ENCODE measurements at regions not wholly inside any gene's neighbourhood (a gene's known extent, or its start where the extent isn't known, plus 50 kb on each side); places are given as distances from the start of the nearest gene placed in this dataset.
"Not testable (repeated sequence)": the region's sequence is repeated elsewhere in the genome, so short reads cannot be mapped to it uniquely, and the experiment has no call there.

DNA sequence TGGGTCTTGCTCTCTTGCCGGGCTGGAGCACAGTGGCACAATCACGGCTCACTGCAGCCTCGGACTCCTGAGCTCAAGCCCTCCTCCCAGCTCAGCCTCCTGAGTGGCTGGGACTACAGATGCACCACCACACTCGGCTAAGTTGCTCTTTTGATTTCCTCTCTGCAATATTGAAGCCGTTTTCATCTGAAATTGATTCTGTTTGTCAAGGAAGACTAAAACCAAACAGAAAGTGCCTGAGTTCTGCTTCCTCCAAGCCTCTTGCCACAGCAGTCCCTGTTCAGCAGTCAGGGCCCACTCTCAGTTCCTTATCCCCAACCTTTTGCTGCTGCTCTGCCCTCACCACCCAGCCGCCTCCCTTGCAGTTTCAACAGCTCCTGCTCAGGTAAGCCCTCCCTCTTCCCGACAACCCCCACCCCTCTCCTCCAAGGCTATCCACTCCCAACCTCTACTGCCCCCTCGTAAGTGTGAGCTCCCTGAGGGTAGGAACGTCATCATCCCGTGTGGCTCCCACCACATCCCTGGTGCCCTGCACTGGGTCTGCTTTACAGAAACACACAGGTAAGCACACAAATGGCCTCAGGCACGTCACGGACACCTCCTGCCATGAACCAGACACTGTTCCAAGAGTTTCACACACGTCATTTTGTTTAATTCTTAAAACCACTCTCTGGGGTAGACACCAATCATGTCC lies 70.7 kb upstream of the TAB2 start (continued):
- TF ChIP-seq EZH2 (IDR thresholded peaks at IDR 0.05; ENCODE audit: low read depth, unreplicated experiment) (no peak), CREB1 (CRISPR knock-in tag; IDR thresholded peaks at IDR 0.05; ENCODE audit: low read depth) (no peak), NANOG (IDR thresholded peaks at IDR 0.05; ENCODE audit: borderline replicate concordance) (no peak)
- TF ChIP-seq, protein P1, sequence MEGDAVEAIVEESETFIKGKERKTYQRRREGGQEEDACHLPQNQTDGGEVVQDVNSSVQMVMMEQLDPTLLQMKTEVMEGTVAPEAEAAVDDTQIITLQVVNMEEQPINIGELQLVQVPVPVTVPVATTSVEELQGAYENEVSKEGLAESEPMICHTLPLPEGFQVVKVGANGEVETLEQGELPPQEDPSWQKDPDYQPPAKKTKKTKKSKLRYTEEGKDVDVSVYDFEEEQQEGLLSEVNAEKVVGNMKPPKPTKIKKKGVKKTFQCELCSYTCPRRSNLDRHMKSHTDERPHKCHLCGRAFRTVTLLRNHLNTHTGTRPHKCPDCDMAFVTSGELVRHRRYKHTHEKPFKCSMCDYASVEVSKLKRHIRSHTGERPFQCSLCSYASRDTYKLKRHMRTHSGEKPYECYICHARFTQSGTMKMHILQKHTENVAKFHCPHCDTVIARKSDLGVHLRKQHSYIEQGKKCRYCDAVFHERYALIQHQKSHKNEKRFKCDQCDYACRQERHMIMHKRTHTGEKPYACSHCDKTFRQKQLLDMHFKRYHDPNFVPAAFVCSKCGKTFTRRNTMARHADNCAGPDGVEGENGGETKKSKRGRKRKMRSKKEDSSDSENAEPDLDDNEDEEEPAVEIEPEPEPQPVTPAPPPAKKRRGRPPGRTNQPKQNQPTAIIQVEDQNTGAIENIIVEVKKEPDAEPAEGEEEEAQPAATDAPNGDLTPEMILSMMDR (conservative IDR thresholded peaks at IDR 0.05; ENCODE audit: low read depth in 2 of 2), result no peak
- TF ChIP-seq, protein P2, sequence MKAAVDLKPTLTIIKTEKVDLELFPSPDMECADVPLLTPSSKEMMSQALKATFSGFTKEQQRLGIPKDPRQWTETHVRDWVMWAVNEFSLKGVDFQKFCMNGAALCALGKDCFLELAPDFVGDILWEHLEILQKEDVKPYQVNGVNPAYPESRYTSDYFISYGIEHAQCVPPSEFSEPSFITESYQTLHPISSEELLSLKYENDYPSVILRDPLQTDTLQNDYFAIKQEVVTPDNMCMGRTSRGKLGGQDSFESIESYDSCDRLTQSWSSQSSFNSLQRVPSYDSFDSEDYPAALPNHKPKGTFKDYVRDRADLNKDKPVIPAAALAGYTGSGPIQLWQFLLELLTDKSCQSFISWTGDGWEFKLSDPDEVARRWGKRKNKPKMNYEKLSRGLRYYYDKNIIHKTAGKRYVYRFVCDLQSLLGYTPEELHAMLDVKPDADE (IDR thresholded peaks at IDR 0.05), result no peak

- H3K4me3 ChIP-seq, result no peak overlapping the region
- H2AFZ ChIP-seq, result peak overlapping the region; percentile 81
- H4K20me1 ChIP-seq (replicated peaks; ENCODE audit: insufficient read depth), result no peaks in the 10 kb centered on the region
- Mint-ChIP-seq H3K36me3 (ENCODE audit: low read depth) (no peaks in the 10 kb centered on the region), H3K27ac (no peak overlapping the region), H3K27me3 (ENCODE audit: insufficient read depth, low read depth, poor library complexity) (peaks cover 3% of the 10 kb centered on the region), H3K4me1 (peaks cover 6% of the 10 kb centered on the region), H3K9me3 (no peaks in the 10 kb centered on the region), H3K4me3 (no peak overlapping the region)
- no peak overlapping the region for H3K4me2 ChIP-seq
- H3F3A ChIP-seq (replicated peaks; ENCODE audit: low read depth), result no peaks in the 10 kb centered on the region
- no peaks in the 10 kb centered on the region for H3K4me1 ChIP-seq (ENCODE audit: insufficient read depth)
- H3K9me2 ChIP-seq (ENCODE audit: insufficient read depth), result 0 out of 2 replicates have a peak, but pooled peaks cover 4% of the 10 kb centered on the region
- no peaks in the 10 kb centered on the region for H3K36me3 ChIP-seq (ENCODE audit: insufficient read depth)
- no peak for DNase-seq (ENCODE audit: low spot score)
- ATAC-seq, result no peak
- no peaks in the 10 kb centered on the region for H3K27me3 ChIP-seq (ENCODE audit: insufficient read depth)
- no peak overlapping the region for H3K27ac ChIP-seq (ENCODE audit: low read depth)
- H3K79me2 ChIP-seq (replicated peaks; ENCODE audit: insufficient read depth), result no peaks in the 10 kb centered on the region
- TF ChIP-seq STAT1 (IDR thresholded peaks at IDR 0.05; ENCODE audit: unreplicated experiment) (no peak), JUNB (IDR thresholded peaks at IDR 0.05; ENCODE audit: unreplicated experiment) (no peak), REST (IDR thresholded peaks at IDR 0.05; ENCODE audit: unreplicated experiment) (no peak), EZH2 (IDR thresholded peaks at IDR 0.05; ENCODE audit: low read depth, unreplicated experiment) (no peak), POLR2AphosphoS5 (IDR thresholded peaks at IDR 0.05; ENCODE audit: low read depth) (no peak)
Observed at GRCh38 chr6:149247385-149247763, 70.1 kb upstream of the TAB2 start.

DNA sequence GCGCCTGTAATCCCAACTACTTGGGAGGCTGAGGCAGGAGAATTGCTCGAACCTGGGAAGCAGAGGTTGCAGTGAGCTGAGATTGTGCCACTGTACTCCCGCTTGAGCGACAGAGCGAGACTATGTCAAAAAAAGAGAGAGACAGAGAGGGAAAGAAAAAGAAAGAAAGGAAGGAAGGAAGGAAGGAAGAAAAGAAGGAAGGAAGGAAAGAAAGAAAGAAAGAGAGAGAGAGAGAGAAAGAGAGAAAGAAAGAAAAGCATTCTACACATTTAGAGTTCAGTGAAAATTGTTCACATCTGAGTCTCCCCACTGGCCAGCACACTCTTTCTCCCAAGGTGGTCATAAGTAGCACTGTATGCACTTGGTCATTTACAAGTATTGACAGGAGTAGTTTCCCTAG lies 69.2 kb upstream of the TAB2 start:
- not testable (repeated sequence) for H3K36me3 ChIP-seq (ENCODE audit: insufficient read depth); H3K4me1 Mint-ChIP-seq

More for the DNA sequence above, 69.2 kb upstream of the TAB2 start:
- H3K4me3 Mint-ChIP-seq; H3K27me3 ChIP-seq (ENCODE audit: insufficient read depth); H3K27ac Mint-ChIP-seq; H3K79me2 ChIP-seq (replicated peaks; ENCODE audit: insufficient read depth); H2AFZ ChIP-seq; H4K20me1 ChIP-seq (replicated peaks; ENCODE audit: insufficient read depth); H3K4me3 ChIP-seq; H3K27ac ChIP-seq (ENCODE audit: low read depth); H3K9me3 Mint-ChIP-seq; H3K4me2 ChIP-seq; ATAC-seq; H3F3A ChIP-seq (replicated peaks; ENCODE audit: low read depth); DNase-seq (ENCODE audit: low spot score); H3K9me2 ChIP-seq (ENCODE audit: insufficient read depth); H3K4me1 ChIP-seq (ENCODE audit: insufficient read depth); H3K36me3 Mint-ChIP-seq (ENCODE audit: low read depth); H3K27me3 Mint-ChIP-seq (ENCODE audit: insufficient read depth, low read depth, poor library complexity): not testable (repeated sequence)
